ENCODE measurements at regions not wholly inside any gene's neighbourhood (a gene's known extent, or its start where the extent isn't known, plus 50 kb on each side); places are given as distances from the start of the nearest gene placed in this dataset.

DNA sequence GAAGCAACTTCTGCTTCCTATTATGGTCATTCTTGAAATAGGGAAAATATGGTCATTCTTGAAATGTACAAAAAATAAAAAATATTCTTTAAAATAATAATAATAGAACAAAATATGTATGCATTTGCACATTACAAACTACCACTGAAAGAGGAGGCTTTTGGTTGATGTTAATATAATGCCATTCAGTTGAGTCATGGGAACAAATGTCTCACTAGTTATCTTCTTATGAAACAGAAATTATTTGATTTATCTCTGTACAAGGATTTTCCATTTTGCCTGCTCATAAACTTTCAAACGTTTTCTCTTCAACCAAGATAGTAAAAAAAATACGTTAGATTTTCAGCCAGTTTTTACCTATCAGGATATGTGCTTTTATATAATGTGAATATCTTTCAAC lies 1662.7 kb downstream of the OTOL1 start:
- no peak for TF ChIP-seq GATA3 (IDR thresholded peaks at IDR 0.05; ENCODE audit: low read depth, low read length)
- no peak for TF ChIP-seq GATA2 (IDR thresholded peaks at IDR 0.05; ENCODE audit: low read depth, low read length)

Data from SH-SY5Y (cell line).